Skin of body (tissue), 1 donor: ENCODE measurements at regions not wholly inside any gene's neighbourhood (a gene's known extent, or its start where the extent isn't known, plus 50 kb on each side); places are given as distances from the start of the nearest gene placed in this dataset.
A peak's percentile ranks its signal among the peaks of the same experiment; 100 is the strongest.

ENCODE experiments used
- DNase-seq: peaks from one replicate; lab custom pipeline; 2025; lab: John Stamatoyannopoulos, UW

GRCh38 chr3:13249664-13250390, 170.3 kb downstream of the NUP210 start:
- DNase-seq, result no peak

- DNase-seq, result no peak
Measured at GRCh38 chr3:13248640-13249039, 171.5 kb downstream of the NUP210 start.

- DNase-seq, result no peak
Measured at GRCh38 chr3:13245615-13245978, 172.4 kb upstream of the IQSEC1 start.

GRCh38 chr3:13243586-13243985, 170.4 kb upstream of the IQSEC1 start:
- DNase-seq, result no peak

- no peak for DNase-seq
Measured at GRCh38 chr3:13242364-13242737, 169.1 kb upstream of the IQSEC1 start.

- no peak for DNase-seq
Measured at GRCh38 chr3:13241621-13242363, 168.6 kb upstream of the IQSEC1 start.

- no peak for DNase-seq
Measured at GRCh38 chr3:13240928-13241618, 167.8 kb upstream of the IQSEC1 start.

- no peak for DNase-seq
Measured at GRCh38 chr3:13239467-13239760, 166.2 kb upstream of the IQSEC1 start.

- no peak for DNase-seq
Measured at GRCh38 chr3:13238687-13239466, 165.6 kb upstream of the IQSEC1 start.

GRCh38 chr3:13237776-13238490, 164.7 kb upstream of the IQSEC1 start:
- no peak for DNase-seq

- DNase-seq, result no peak
Measured at GRCh38 chr3:13236557-13237173, 163.4 kb upstream of the IQSEC1 start.

GRCh38 chr3:13235897-13236296, 162.7 kb upstream of the IQSEC1 start:
- no peak for DNase-seq

- DNase-seq, result no peak
Measured at GRCh38 chr3:13235079-13235478, 161.8 kb upstream of the IQSEC1 start.

- peak; percentile 49 for DNase-seq
Measured at GRCh38 chr3:13234666-13235065, 161.4 kb upstream of the IQSEC1 start.

- DNase-seq, result no peak
Measured at GRCh38 chr3:13233487-13234485, 160.6 kb upstream of the IQSEC1 start.

- no peak for DNase-seq
Measured at GRCh38 chr3:13231781-13232666, 158.8 kb upstream of the IQSEC1 start.

GRCh38 chr3:13229273-13229949, 156.2 kb upstream of the IQSEC1 start:
- DNase-seq, result no peak

- no peak for DNase-seq
Measured at GRCh38 chr3:13228584-13228983, 155.4 kb upstream of the IQSEC1 start.
